Endothelial cell of umbilical vein (primary cell): ENCODE measurements at regions not wholly inside any gene's neighbourhood (a gene's known extent, or its start where the extent isn't known, plus 50 kb on each side); places are given as distances from the start of the nearest gene placed in this dataset.

ENCODE experiments used
- BruUV-seq: library from RNA; stranded (reverse); fragments of 400-500 nt; replicated peaks from 2 replicates; lab custom pipeline; 2021; lab: Mats Ljungman, UMichigan
- CTCF ChIA-PET: fragments of 300-600, 350-600 bp; sonication (Branson Sonifier 250); formaldehyde crosslinking; loops from one replicate; lab custom pipeline; 2021; ENCODE audit warnings: antibody characterized with exemption, inconsistent platforms; lab: Charles Lee
- POLR2A ChIA-PET: fragments of 300-600, 350-600 bp; sonication (Branson Sonifier 250); formaldehyde crosslinking; loops from one replicate; lab custom pipeline; 2021; ENCODE audit warnings: antibody characterized with exemption, inconsistent platforms; lab: Charles Lee
- DNase-seq: peaks from one replicate; pipeline ENCODE4 v3.0.0-alpha.2; 2011; ENCODE audit warnings: low read depth, low spot score
- FAIRE-seq: peaks from 2 replicates; lab custom pipeline; 2011; peaks lifted over from hg19 to GRCh38; lab: Jason Lieb, UNC
- H2AFZ ChIP-seq: 2 replicates; pipeline ENCODE4 v1.6.0; 2012; ENCODE audit warnings: low read depth, low read length, control low read depth, inconsistent platforms
- H3K27ac ChIP-seq: 2 replicates; pipeline ENCODE4 v1.5.1; 2011; ENCODE audit warnings: low read depth, mild to moderate bottlenecking, control low read depth, low read length, moderate library complexity; ENCODE audit not compliant: insufficient read depth
- H3K27me3 ChIP-seq, 2 experiments: 2 replicates each; pipeline versions ENCODE4 v1.6.0 to v1.6.1; 2011; ENCODE audit warnings: low read length in 2 of 2, mixed read lengths in 1 of 2; ENCODE audit not compliant: control insufficient read depth in 2 of 2, insufficient read depth in 2 of 2
- H3K36me3 ChIP-seq, 2 experiments: 2 replicates in 1 of 2; 3 replicates in 1 of 2; pipeline ENCODE4 v1.5.1; 2011; ENCODE audit warnings: low read length in 2 of 2, mild to moderate bottlenecking in 1 of 2, moderate library complexity in 1 of 2; ENCODE audit not compliant: control insufficient read depth in 2 of 2, insufficient read depth in 2 of 2; ENCODE audit errors: extremely low read depth in 1 of 2
- H3K4me1 ChIP-seq: 3 replicates; pipeline ENCODE4 v1.5.1; 2011; ENCODE audit warnings: mild to moderate bottlenecking, low read length; ENCODE audit not compliant: control insufficient read depth, insufficient read depth; ENCODE audit errors: extremely low read depth
- H3K4me2 ChIP-seq: 2 replicates; pipeline ENCODE4 v1.6.1; 2011; ENCODE audit warnings: low read length, control low read depth, mixed read lengths; ENCODE audit not compliant: insufficient read depth
- H3K4me3 ChIP-seq, 3 experiments: fragments of 200-600 bp in 1 of 3; sonication (generic), shearing (Covaris generic) in 1 of 3; replicated peaks in 1 of 3; 2 replicates each; pipeline ENCODE4 v1.5.1; 2011 to 2016; ENCODE audit warnings: control low read depth in 3 of 3, low read length in 3 of 3, mild to moderate bottlenecking in 2 of 3, inconsistent platforms in 1 of 3, low read depth in 1 of 3, moderate library complexity in 1 of 3; ENCODE audit not compliant: insufficient read depth in 1 of 3
- H3K79me2 ChIP-seq: 2 replicates; pipeline ENCODE4 v1.6.0; 2012; ENCODE audit warnings: low read length, inconsistent platforms; ENCODE audit not compliant: control insufficient read depth, insufficient read depth
- H3K9ac ChIP-seq: replicated peaks from 2 replicates; pipeline ENCODE3; 2011; ENCODE audit warnings: low read length, control low read depth; ENCODE audit not compliant: insufficient read depth; ENCODE audit errors: extremely low read depth
- H3K9me1 ChIP-seq: replicated peaks from 3 replicates; pipeline ENCODE4 v1.6.0; 2011; ENCODE audit warnings: mild to moderate bottlenecking, low read length; ENCODE audit not compliant: control insufficient read depth, insufficient read depth; ENCODE audit errors: extremely low read depth
- H3K9me3 ChIP-seq: replicated peaks from 2 replicates; pipeline ENCODE4 v1.5.1; 2012; ENCODE audit warnings: low read length, inconsistent platforms; ENCODE audit not compliant: control insufficient read depth, insufficient read depth
- H4K20me1 ChIP-seq: replicated peaks from 2 replicates; pipeline ENCODE3; 2011; ENCODE audit warnings: mild to moderate bottlenecking, low read length; ENCODE audit not compliant: control insufficient read depth, insufficient read depth; ENCODE audit errors: extremely low read depth
- EZH2 ChIP-seq: IDR thresholded peaks from 2 replicates; pipeline ENCODE4 v1.6.1; 2012; ENCODE audit warnings: borderline replicate concordance, low read depth, mild to moderate bottlenecking, moderate library complexity, low read length, inconsistent platforms; ENCODE audit not compliant: severe bottlenecking
- FOS ChIP-seq: IDR thresholded peaks from 2 replicates; pipeline ENCODE4 v1.6.1; 2011; ENCODE audit warnings: mild to moderate bottlenecking, low read length, moderate library complexity, borderline replicate concordance; ENCODE audit not compliant: insufficient read depth
- GATA2 ChIP-seq: IDR thresholded peaks from 2 replicates; pipeline ENCODE4 v1.7.0; 2011; ENCODE audit warnings: low read depth, mild to moderate bottlenecking, moderate library complexity, mixed read lengths, low read length; ENCODE audit not compliant: insufficient read length, insufficient read depth
- JUN ChIP-seq: IDR thresholded peaks from 2 replicates; pipeline ENCODE4 v1.6.1; 2011; ENCODE audit warnings: borderline replicate concordance, low read depth; ENCODE audit not compliant: insufficient read length, insufficient read depth
- MYC ChIP-seq: IDR thresholded peaks from one replicate; pipeline ENCODE4 v1.6.1; 2011; ENCODE audit warnings: mild to moderate bottlenecking, low read depth, low read length
- POLR2A ChIP-seq: IDR thresholded peaks from 2 replicates; pipeline ENCODE4 v1.6.1; 2012; ENCODE audit warnings: low read depth, mild to moderate bottlenecking, control low read depth, low read length
- POLR2AphosphoS5 ChIP-seq: IDR thresholded peaks from 2 replicates; pipeline ENCODE4 v1.6.1; 2012; ENCODE audit warnings: low read depth, mild to moderate bottlenecking, control low read depth, low read length, moderate library complexity; ENCODE audit not compliant: insufficient read depth
- dilution Hi-C: fragments of 300-500 bp; cut with MboI; formaldehyde crosslinking; loops from one replicate; pipeline ENCODE4 v1.15.0; 2019; ENCODE audit warnings: low sequenced_read_pairs; ENCODE audit not compliant: extremely low pct_ligation_motif_present
- intact Hi-C: fragments of 100-400 bp; cut with micrococcal nuclease; formaldehyde crosslinking; loops from one replicate; pipeline ENCODE4 v1.10.0; 2022
- TF ChIP-seq, protein P1 (sequence below): IDR thresholded peaks from 2 replicates; pipeline ENCODE4 v1.6.1; 2011; ENCODE audit not compliant: insufficient read depth, insufficient read length
- TF ChIP-seq, protein P2 (sequence below), 2 donors: IDR thresholded peaks; 1 replicate in 1 of 2; 2 replicates in 1 of 2; pipeline ENCODE4 v1.5.1; 2011; ENCODE audit warnings: low read length in 2 of 2, mild to moderate bottlenecking in 2 of 2, moderate library complexity in 2 of 2, control low read depth in 1 of 2, inconsistent platforms in 1 of 2, low read depth in 1 of 2; ENCODE audit not compliant: insufficient read depth in 1 of 2; ENCODE audit errors: extremely low read depth in 1 of 2

DNA sequence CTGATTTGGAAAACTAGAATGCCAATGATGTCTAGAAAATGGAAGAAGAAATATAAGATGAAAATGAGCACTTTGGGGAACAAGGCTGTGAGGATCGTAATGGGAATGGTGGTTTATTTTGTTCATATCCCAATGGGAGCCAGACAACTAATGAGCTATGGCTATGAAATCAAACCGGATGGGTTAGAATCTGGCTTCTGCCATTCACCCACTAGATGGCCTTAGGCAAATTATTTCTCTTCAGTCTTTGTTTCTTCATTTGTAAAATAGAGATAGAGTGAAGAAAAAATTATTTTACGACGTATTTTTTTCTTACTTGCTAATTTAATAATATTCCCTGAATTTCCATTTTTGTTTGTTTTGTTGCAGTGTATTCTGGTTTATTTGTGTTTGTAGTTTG is 572.1 kb upstream of the IGFBP3 start:
- dilution Hi-C loops = no loop called here

DNA sequence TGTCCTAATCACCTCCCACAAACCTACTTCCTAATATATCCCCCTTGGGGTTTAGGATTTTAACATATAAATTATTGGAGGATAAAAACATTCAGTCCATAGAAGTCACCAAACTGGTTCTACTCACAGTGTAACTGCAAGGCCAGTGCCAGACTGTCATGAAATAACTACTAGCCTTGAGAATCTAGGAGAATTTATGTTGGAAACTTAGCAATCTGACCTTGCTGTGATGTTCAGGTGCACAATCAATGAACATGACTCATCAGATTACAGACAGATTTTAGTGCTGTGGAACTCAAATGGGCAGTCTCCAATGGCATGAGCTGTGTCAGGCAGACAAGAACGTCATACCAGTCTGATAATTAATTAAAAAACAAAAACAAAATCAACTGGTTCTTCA is 571.4 kb upstream of the IGFBP3 start:
- ChIA-PET POLR2A (no interaction called here), CTCF (no interaction called here)
- Histone ChIP-seq H3K4me1 (no peaks in the 10 kb centered on the region), H3K9me1 (no peaks in the 10 kb centered on the region), H2AFZ (no peak overlapping the region), H3K79me2 (no peaks in the 10 kb centered on the region), H3K9me3 (no peaks in the 10 kb centered on the region), H3K4me2 (no peak overlapping the region), H3K9ac (no peak overlapping the region), H3K27me3 (no peaks in the 10 kb centered on the region), H3K4me3 (no peak overlapping the region), H3K36me3 (no peaks in the 10 kb centered on the region), H4K20me1 (no peaks in the 10 kb centered on the region), H3K27ac (no peak overlapping the region)
- BruUV-seq = no TSS peak
- intact Hi-C loops (no loop called here), dilution Hi-C loops (no loop called here)
- FAIRE-seq = no peak
- no peak for DNase-seq
- TF ChIP-seq MYC (no peak), GATA2 (no peak), POLR2A (no peak), POLR2AphosphoS5 (no peak), JUN (no peak), EZH2 (no peak), FOS (no peak)
- TF ChIP-seq, protein P1, sequence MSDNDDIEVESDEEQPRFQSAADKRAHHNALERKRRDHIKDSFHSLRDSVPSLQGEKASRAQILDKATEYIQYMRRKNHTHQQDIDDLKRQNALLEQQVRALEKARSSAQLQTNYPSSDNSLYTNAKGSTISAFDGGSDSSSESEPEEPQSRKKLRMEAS = no peak
- TF ChIP-seq, protein P2, sequence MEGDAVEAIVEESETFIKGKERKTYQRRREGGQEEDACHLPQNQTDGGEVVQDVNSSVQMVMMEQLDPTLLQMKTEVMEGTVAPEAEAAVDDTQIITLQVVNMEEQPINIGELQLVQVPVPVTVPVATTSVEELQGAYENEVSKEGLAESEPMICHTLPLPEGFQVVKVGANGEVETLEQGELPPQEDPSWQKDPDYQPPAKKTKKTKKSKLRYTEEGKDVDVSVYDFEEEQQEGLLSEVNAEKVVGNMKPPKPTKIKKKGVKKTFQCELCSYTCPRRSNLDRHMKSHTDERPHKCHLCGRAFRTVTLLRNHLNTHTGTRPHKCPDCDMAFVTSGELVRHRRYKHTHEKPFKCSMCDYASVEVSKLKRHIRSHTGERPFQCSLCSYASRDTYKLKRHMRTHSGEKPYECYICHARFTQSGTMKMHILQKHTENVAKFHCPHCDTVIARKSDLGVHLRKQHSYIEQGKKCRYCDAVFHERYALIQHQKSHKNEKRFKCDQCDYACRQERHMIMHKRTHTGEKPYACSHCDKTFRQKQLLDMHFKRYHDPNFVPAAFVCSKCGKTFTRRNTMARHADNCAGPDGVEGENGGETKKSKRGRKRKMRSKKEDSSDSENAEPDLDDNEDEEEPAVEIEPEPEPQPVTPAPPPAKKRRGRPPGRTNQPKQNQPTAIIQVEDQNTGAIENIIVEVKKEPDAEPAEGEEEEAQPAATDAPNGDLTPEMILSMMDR (IDR thresholded peaks at IDR 0.05; ENCODE audit: extremely low read depth in 1 of 2, insufficient read depth in 1 of 2, low read depth in 1 of 2, low read length in 2 of 2) = no peak

More for the DNA sequence above, 572.1 kb upstream of the IGFBP3 start:
- POLR2A ChIA-PET = no interaction called here
- Histone ChIP-seq H3K9me3 (no peaks in the 10 kb centered on the region), H4K20me1 (no peaks in the 10 kb centered on the region), H3K9ac (no peak overlapping the region), H3K79me2 (no peaks in the 10 kb centered on the region), H2AFZ (no peak overlapping the region), H3K27ac (no peak overlapping the region), H3K4me3 (no peak overlapping the region), H3K9me1 (no peaks in the 10 kb centered on the region), H3K36me3 (no peaks in the 10 kb centered on the region), H3K4me1 (no peaks in the 10 kb centered on the region), H3K4me2 (no peak overlapping the region), H3K27me3 (no peaks in the 10 kb centered on the region)
- BruUV-seq = no TSS peak
- FAIRE-seq (no peak), DNase-seq (no peak)
- intact Hi-C loops = no loop called here
- TF ChIP-seq EZH2 = no peak
- TF ChIP-seq, protein P2 (IDR thresholded peaks at IDR 0.05; ENCODE audit: extremely low read depth in 1 of 2, insufficient read depth in 1 of 2, low read depth in 1 of 2, low read length in 2 of 2) = no peak
- TF ChIP-seq FOS = no peak
- CTCF ChIA-PET = no interaction called here
